Testis (tissue), 2 donors: ENCODE measurements at regions not wholly inside any gene's neighbourhood (a gene's known extent, or its start where the extent isn't known, plus 50 kb on each side); places are given as distances from the start of the nearest gene placed in this dataset.

Experiments
- DNase-seq: peaks from one replicate; pipeline ENCODE4 v3.0.0-alpha.2; 2019
- H3K27ac ChIP-seq, 2 donors: fragments of 200-600 bp; sonication (generic); one replicate each; pipeline ENCODE4 v1.5.1; 2019
- H3K27me3 ChIP-seq: fragments of 200-600 bp; sonication (generic); one replicate; pipeline ENCODE4 v1.5.1; 2019
- H3K36me3 ChIP-seq: fragments of 200-600 bp; sonication (generic); one replicate; pipeline ENCODE4 v1.5.1; 2017; ENCODE audit warnings: low read depth; ENCODE audit errors: missing control alignments
- H3K4me1 ChIP-seq: fragments of 200-600 bp; sonication (generic); one replicate; pipeline ENCODE4 v1.5.1; 2019
- H3K4me3 ChIP-seq, 2 donors: fragments of 200-600 bp; sonication (generic); one replicate each; pipeline ENCODE4 v1.5.1; 2017 to 2019
- H3K9me3 ChIP-seq: fragments of 200-600 bp; sonication (generic); one replicate; pipeline ENCODE4 v1.5.1; 2017
- CTCF ChIP-seq, 3 experiments: fragments of 450-650 bp in 2 of 3; fragments of 200-600 bp in 1 of 3; sonication (generic) in 1 of 3; IDR thresholded peaks; one replicate each; pipeline ENCODE4 v1.5.1; 2016 to 2019; ENCODE audit warnings: antibody characterized with exemption in 3 of 3, mild to moderate bottlenecking in 2 of 3, moderate library complexity in 1 of 3
- POLR2A ChIP-seq: fragments of 450-650 bp; IDR thresholded peaks from one replicate; pipeline ENCODE4 v1.6.1; 2017; ENCODE audit warnings: antibody characterized with exemption, mild to moderate bottlenecking, moderate library complexity
- WGBS, 2 donors: methylation state at CpG; one replicate each; pipeline ENCODE4 v1.1.5; 2018; 5-methylcytosine and 5-hydroxymethylcytosine counted together
- intact Hi-C: fragments of 100-400 bp; cut with DNase I; formaldehyde crosslinking; loops from one replicate; pipeline ENCODE4 v1.15.1; 2023; ENCODE audit warnings: low total_unique reads

DNA sequence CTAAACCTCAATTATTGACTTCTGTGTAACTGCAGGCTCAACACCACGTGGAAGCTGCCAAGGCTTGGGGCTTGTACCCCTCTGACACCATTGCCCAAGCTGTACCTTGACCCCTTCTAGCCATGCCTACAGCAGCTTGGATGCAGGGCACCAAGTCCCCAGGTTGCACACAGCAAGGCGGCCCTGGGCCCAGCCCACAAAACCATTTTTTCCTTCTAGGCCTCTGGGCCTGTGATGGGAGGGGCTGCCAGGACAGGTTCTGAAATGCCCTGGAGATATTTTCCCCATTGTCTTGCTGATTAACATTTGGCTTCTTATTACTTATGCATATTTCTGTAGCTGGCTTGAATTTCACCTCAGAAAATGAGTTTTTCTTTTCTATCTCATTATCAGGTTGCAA lies 610.0 kb upstream of the LRRN3 start:
- intact Hi-C loops: no loop called here
- H3K27ac ChIP-seq: no peak overlapping the region
- no peak overlapping the region for H3K4me3 ChIP-seq
- no peak for TF ChIP-seq CTCF (IDR thresholded peaks at IDR 0.05)
- no peak for TF ChIP-seq POLR2A
- no peaks in the 10 kb centered on the region for H3K4me1 ChIP-seq
- no peaks in the 10 kb centered on the region for H3K36me3 ChIP-seq
- no peaks in the 10 kb centered on the region for H3K27me3 ChIP-seq
- no peak for DNase-seq
- H3K9me3 ChIP-seq: no peaks in the 10 kb centered on the region
- WGBS, 2 donors: 84 to 85% methylated on average over 2 of the region's 2 CpGs

DNA sequence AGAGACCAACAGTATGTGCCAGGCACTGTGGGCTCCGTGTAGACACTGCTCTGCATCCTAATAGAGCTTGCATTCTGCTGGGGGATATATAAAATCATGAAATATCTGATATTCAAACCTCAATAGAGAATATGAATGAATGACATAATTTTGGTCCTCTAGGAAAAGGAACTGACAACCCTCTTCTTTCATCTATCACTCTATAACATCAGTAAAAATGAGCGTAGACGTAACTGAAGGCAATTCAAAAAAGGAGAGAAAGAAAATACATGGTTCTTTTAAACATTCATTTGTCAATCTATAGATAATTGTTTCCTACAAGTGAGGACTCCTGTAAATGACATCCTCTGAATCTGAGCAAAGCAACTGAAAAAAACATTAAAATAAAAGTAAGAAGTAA lies 607.4 kb upstream of the LRRN3 start:
- intact Hi-C loops: no loop called here
- H3K27ac ChIP-seq: no peak overlapping the region
- no peaks in the 10 kb centered on the region for H3K9me3 ChIP-seq
- WGBS, 2 donors: 91 to 95% methylated on average over 3 of the region's 3 CpGs
- H3K27me3 ChIP-seq: no peaks in the 10 kb centered on the region
- no peaks in the 10 kb centered on the region for H3K36me3 ChIP-seq
- H3K4me3 ChIP-seq: no peak overlapping the region
- no peak for DNase-seq
- no peak for TF ChIP-seq CTCF (IDR thresholded peaks at IDR 0.05)
- no peak for TF ChIP-seq POLR2A
- H3K4me1 ChIP-seq: no peaks in the 10 kb centered on the region

- no peak for DNase-seq
- no peaks in the 10 kb centered on the region for H3K27me3 ChIP-seq
- intact Hi-C loops: no loop called here
- no peaks in the 10 kb centered on the region for H3K36me3 ChIP-seq
- TF ChIP-seq CTCF (IDR thresholded peaks at IDR 0.05) (no peak), POLR2A (no peak)
- H3K9me3 ChIP-seq: no peaks in the 10 kb centered on the region
- H3K4me3 ChIP-seq: no peak overlapping the region
- H3K4me1 ChIP-seq: no peaks in the 10 kb centered on the region
- 58 to 69% methylated on average over 2 of the region's 2 CpGs for WGBS, 2 donors
- H3K27ac ChIP-seq: no peak overlapping the region
These were observed 606.6 kb upstream of the LRRN3 start for GRCh38 chr7:110484356-110484755.

DNA sequence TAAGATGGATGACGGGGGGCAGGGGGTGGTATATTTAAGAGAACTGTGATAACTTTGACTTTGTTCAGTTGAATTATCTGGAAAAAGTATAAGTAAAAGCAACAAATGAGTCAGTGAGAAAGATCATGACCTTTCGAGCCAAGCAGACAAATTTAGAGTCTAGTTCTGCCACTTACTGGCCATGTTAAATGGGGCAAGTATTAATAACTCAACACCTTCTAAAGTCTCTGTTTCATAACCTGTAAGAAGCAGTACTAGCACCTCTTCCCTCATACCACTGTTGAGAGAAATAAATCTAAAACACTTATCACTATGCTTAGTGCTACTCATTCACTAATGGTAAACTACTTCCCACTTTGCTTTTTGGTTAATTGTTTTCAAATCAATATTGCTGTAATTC lies 604.4 kb upstream of the LRRN3 start:
- Histone ChIP-seq H3K9me3 (no peaks in the 10 kb centered on the region), H3K4me3 (no peak overlapping the region), H3K4me1 (no peaks in the 10 kb centered on the region), H3K36me3 (no peaks in the 10 kb centered on the region), H3K27me3 (no peaks in the 10 kb centered on the region), H3K27ac (no peak overlapping the region)
- TF ChIP-seq CTCF (IDR thresholded peaks at IDR 0.05) (no peak), POLR2A (no peak)
- 90 to 99% methylated on average over 2 of the region's 2 CpGs for WGBS, 2 donors
- intact Hi-C loops: no loop called here
- no peak for DNase-seq

- Histone ChIP-seq H3K27me3 (no peaks in the 10 kb centered on the region), H3K9me3 (no peaks in the 10 kb centered on the region), H3K4me3 (no peak overlapping the region), H3K4me1 (no peaks in the 10 kb centered on the region), H3K36me3 (no peaks in the 10 kb centered on the region), H3K27ac (no peak overlapping the region)
- WGBS, 2 donors: 85 to 88% methylated on average over 1 of the region's 1 CpG
- intact Hi-C loops: no loop called here
- no peak for DNase-seq
- TF ChIP-seq CTCF (IDR thresholded peaks at IDR 0.05): no peak
- TF ChIP-seq POLR2A: no peak
These were observed 588.0 kb upstream of the LRRN3 start for GRCh38 chr7:110502888-110503465.
